NCI-H1694 (cell line): ENCODE measurements at regions not wholly inside any gene's neighbourhood (a gene's known extent, or its start where the extent isn't known, plus 50 kb on each side); places are given as distances from the start of the nearest gene placed in this dataset.

Source experiments
- DNase-seq: peaks from one replicate; lab custom pipeline; 2025; lab: John Stamatoyannopoulos, UW

DNA sequence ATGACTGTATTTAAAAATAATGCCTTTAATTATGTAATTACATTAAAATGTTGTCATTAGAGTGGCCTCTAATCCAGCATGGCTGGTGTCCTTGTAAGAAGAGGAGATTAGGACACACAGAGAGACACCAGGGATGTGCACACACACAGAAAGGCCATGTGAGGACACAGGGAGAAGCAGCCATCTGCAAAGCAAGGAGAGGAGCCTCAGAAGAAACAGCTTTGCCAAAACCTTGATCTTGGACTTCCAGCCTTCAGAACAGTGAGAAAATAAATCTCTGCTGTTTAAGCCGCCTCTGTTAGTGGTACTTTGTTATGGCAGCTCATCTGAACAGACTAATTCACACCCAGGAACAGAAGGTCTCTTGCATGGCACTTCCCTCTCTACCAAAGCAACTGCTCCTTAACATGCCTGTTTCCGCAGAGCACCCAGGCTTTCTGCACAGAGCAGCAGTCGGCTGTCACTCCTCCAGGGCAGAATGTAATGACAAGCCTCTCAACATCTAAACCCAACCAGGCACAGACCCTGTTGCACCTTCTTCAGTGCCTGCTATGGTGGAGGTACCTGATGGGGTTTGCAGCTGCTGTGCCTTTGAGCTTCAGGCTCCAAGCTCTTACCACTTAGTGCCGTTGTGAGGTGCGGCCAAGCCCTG, 377.7 kb downstream of the TDRD15 start:
- DNase-seq: no peak

DNA sequence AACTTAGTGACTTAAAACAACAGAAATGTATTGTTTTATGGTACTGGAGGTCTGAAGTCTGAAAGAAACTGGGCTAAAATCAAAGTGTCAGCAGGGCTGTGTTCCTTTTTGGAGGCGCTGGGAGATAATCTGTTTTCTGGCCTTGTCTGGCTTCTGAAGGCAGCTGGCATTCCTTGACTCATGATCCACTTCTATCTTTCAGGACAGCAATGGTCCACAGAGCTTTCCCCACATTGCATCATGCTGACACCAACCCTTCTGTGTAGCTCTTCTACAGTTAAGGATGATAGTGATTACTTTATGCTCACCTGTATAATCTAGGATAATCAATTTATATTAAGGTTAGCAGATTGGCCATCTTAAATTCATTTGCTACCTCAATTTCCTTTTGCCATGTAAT, 392.1 kb downstream of the TDRD15 start:
- no peak for DNase-seq

DNA sequence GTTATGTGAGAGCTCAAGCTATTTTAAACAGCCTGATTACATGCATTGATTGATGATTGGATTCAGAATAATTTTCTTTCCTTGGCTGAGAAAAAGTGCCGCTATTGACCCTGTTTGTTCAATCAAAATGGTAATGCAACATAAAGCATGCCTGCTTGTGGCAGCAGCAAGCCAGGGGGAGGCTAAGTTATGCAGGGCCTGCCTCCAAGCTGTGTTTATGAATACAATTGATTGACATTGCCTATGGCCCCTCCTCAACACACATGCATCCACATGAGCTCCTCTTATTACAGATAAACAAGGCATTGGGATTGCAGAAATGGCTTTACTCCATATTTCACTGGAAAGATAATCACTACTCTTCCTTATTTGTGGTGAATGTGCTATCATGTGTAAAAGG, 395.6 kb downstream of the TDRD15 start:
- DNase-seq: no peak

DNA sequence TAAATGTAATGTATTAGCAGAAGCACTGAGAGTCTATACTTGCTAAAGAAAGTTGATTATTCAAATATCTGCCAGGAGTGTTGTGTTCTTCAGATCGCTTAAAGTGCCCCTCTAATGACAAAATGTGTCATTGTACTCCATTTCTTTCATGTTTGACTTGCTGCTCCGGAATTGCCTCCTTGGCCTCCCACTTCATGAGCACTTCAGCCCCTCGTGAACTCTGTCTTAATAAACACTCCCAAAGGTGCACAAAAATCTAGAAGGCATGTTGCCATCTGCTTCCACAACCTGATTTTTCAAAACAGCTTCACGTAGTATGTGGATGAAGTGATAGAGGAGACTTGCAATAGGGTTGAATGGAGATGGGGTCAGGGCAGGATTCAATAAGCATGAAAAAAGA, 396.1 kb downstream of the TDRD15 start:
- no peak for DNase-seq

DNA sequence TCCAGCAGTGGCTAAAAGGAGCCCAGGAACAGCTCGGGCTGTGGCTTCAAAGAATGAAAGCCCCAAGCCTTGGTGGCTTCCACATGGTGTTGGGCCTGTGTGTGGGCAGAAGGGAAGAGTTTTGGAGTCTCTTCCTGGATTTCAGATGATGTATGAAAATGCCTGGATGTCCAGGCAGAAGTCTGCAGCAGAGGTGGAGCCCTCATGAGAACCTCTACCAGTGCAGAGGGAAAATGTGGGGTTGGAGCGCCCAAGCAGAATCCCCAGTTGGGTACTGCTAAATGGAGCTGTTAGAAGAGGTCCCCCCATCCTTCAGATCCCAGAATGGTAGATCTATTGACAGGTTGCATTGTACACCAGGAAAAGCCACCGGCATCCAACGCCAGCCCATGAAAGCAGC, 412.1 kb downstream of the TDRD15 start:
- no peak for DNase-seq

DNA sequence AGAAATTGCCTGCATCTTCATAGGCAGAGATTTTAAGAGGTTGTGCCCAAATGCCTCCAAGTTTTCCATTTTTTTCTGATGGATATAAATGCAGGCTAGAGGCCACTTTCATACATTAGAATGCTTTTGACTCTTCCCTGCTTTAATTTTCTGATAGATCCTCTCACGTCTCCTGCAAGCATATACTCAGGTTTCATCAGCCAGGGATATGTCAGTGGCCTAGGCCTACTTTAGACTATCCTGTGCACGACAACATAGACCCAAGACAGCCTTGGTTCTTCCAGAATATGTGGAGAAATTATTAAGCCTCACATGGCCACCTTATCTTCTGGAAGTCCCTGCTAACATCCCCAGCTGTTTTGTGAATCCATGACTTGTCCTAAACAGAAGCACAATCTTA, 415.9 kb downstream of the TDRD15 start:
- no peak for DNase-seq

DNA sequence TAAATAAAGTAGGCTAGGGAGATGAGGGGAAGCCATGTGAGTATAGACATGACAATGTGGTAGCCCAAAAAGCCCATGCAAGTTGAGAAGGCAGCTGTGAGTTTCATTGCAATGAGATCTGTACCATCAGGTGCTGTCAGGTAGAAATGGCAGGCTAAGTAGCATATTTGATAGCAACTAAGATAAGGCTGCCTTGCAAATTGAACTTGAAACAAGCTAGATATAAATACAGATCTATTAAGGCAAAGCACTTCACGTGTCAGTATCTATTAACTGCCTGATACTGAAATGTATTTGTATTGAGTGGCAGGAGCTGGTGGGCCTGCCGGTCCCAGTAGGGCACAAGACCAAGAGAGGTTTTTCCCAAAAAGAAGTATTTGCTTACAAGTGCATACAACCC, 419.9 kb downstream of the TDRD15 start:
- DNase-seq: no peak

DNA sequence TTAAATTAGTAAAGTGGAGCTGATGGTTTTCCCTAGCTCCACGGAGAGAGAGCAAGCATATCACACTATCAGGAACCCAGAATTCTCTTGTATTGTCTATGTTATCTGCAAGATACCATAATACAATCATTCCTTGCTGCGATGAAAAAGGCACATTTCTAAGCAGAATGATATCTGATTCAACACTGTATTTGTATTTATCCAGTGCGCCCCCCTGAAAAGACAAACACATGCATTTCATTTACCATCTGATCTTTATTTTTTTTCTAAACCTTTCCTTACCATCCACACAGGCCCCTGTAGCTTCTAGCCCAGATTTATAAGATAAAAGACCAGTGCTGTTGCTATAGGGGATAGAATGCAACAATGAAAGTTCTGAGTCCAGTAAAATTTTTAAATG, 420.6 kb downstream of the TDRD15 start:
- no peak for DNase-seq

DNA sequence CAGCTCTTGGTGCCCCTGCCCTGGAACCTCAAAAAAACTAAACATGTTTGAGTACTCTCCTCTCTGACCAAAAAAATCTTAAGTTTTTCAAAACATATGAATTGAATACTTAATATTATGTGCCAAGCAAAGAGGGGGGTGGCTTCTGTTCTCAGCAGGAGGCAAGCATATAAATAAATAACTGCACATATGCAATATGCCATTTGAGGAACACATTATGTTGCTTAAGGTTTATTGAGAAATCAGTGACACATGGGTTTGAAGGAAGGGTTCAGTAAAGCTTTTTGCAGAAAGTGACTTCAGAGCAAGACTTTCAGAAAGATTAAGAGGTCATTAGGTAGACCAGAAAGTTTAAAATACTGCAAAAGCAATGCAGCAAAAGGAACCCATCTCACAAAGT, 429.2 kb downstream of the TDRD15 start:
- no peak for DNase-seq

DNA sequence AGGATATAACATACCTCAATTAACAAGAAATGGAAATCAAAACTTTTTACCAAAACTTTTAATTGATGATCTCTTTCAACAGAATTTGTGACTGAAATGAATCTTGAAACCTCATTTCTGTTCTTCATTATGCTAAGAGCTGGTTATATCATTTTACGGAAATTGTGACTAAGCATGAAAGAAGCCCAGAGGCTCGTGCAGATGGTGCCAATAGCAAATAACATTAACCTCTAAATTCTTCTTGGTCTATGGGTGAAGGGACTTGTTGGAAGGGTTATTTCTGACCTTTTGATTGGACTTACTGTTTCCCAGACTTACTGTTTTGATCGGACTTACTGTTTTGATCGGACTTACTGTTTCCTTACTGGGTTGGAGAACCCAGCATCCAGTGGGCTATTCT, 435.6 kb downstream of the TDRD15 start:
- no peak for DNase-seq

DNA sequence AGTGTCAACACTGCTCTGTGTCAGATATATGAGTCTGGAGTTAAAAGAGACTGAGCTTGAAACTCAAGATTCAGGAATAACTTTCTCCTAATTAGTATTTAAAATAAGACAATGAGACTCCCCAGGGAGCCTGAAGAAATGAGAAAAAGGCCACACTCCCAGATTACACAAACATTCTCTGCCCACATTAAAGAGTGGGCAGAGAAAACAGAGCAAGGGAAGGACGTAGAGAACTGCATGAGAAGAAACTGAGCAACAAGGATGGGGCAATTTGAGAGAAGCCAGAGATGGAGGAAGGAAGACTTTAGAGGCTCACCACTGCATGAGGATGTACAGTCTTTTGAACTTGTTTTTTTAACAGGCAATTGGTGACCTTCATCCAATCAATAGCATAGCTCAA, 438.2 kb downstream of the TDRD15 start:
- no peak for DNase-seq

DNA sequence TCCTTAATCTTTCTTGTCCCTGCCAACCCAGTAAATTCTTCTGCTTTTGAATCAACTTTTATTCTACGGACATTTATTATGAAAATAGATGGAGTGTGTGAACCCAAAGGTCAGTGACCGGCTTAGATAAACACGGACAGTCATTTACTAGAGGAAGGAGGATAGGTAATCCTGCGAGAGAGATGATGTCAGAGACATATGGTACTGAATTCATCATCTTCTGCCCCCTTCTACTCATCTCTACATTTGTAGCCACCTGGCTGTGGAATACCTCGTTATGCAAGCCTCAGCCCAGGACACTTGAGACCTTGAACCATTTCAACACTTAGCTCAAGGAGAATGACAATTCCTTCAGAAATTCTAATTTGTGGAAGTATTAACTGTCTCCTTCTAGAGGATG, 443.6 kb downstream of the TDRD15 start:
- DNase-seq: no peak

DNA sequence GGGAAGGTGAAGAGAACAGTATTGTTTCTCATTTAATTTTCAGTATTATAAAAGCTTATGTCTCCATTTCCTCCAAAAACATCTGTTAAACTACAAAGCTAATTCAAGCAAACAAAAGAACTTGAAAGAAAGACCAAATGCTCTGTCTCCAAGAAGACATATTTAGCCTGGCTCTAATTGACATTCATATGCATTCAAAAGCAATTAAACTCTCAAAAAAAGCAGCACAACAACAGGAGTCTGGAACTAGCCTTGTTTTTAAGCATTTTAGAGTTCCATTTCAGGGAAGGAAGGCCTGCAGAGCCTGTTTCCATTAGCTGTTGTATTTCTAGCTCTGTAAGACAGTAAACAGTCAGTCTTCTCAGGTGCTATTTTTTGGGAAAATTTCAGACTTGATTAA, 447.9 kb downstream of the TDRD15 start:
- DNase-seq: no peak

DNA sequence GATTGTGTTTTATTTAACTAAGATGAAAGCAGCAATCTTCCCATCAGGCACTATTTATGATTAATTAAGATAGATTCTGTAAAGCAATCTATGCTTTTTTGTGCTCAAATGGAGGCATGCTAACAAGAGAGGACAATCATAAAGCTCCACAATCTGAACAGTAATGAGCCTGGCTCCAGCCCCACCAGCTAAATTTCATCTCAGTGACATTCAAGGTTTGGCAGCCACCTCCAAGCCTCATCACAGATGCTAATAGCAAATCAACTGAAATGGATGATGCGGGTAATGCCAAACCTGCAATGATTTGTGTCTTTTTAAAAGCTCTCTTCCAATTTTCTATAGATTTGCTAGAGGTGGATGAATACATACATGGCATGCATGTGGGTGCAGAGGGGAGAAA, 456.6 kb downstream of the TDRD15 start:
- DNase-seq: no peak

DNA sequence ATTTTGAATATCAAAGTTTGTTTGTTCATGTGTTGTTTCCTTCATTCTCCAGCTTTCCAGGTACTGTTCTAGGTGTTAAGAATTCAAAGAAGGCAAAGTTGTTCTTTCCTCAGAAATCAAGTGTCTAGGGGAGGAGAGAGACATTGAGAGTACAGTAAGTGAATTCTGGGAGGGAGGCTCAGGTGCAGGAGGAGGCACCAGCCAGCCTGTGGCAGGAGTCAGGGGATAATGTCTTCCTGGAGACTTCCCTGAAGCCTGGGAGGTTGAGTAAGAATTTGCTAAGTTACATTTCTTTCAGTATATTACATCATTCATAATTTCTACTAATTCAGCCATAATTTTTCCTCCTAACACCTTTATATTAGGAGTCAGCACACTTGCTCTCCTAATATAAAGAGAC, 462.1 kb downstream of the TDRD15 start:
- no peak for DNase-seq

DNA sequence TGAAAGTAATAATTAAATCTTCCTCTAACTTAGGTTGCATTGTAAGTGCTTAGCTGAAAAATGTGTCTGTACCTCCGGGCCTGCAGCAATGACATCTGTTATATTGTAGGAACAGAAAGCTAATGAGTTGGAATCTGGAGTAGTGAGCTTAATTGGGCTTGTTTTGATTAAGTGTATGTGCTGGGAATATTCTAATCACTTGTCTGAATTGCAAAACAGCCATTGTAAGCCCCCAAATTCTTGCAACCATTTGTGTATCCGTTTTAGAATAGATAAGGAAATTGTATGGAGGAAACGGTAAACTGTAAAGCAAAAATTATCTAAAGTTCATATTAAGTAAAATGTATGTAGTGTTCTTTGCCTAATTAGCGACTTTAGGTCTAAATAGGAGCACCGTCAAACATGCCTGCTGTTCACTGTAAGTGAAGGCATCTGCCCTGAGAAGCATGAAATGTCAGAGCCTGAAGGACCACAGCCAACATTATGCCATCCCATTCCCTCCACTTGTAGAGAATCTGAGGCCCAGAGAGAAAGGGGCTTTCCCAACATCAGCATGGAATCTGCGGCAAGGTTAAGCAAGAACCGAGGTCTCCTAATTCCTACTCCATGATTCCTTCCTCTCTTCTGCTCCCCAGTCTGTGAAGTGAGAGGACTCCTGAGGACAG, 466.4 kb downstream of the TDRD15 start:
- peak; percentile 37 for DNase-seq

DNA sequence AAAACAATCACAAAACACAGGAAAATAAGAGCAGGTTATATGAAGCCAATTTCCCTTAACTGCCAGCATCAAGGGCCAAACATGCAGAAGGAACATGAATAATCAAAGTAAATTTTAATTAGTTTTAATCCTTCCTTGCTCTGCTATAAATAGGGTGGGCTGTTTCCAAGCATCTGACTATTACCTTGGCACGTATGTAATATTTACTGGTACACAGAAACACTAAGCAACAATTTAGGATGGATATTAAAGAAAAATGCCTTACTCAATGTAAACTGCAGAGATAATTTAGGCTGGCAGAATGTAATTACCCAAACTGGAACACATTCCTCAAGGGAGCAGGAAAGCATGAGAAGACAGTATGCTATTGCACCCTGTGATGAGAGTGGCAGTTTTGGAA, 468.2 kb downstream of the TDRD15 start:
- DNase-seq: no peak

DNA sequence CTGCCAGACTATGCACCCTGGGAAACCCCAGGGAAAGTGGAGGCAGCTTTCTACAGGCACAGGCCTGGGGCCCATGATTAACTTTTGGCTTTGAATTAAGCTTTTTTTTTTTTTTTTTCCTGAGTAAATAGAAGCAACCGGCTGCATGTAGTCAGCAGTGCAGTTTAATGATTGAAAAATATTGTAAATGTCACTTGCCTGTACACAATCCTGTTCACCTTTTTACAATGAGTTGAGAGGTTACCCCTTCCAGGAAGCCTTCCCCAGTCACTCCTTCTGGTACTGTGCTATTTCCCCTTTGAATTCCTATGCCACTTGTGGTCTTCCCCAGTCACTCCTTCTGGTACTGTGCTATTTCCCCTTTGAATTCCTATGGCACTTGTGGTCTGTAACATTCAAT, 475.6 kb downstream of the TDRD15 start:
- DNase-seq: no peak

DNA sequence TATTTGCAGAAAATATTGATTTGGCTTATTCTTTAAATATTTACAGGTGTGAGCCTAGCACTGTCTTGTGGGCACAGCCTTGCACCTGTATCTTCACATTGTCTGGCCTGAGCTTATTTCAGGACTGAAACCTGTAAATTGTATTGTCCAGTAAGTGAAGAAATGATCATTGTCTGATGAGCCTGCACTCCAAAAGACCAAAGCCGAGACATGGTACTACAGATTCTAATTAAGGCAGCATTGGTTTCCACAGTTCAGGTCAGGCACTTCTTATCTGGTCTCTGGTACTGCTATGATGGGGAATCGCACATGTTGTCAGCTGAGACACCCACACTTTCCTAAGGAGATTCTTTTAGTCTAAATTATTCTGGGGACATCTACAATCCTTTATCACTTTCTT, 479.0 kb downstream of the TDRD15 start:
- DNase-seq: no peak

DNA sequence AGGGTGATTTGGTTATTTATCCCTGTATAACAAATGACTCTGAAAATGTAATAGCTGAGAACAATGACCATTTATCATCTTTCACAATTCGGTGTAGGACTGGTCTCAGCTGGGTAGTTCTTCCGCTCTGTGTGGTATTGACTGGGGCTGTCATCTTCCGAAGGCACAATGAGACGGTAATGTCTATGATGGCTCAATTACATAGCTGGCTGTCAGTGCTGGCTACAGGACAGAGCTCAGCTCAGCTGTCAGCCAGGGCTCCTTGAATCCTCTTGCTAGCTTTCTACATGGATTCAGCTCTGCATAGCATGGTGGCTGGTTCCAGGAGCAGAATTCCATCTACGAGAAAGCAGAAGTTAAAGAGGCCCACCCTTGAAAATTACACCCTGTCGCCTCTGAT, 483.8 kb downstream of the TDRD15 start:
- DNase-seq: no peak

DNA sequence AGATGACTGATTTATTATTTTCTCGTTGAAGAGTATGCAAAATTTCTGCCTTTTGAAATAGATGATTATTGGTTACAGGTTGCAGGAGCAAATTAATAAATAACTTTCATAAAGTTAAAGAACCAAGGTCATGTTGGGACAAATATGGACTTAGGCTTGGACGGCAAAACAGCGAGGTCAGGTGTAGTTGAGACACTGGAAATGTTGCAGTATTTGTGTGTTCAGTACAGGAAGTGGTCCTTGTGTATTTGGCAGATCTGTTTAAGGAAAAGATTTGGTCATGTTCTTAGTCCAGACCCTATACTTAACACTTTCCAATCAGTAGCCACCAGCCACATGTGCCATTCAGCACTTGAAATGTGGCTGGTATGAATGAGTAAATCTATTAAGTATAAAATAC, 486.5 kb downstream of the TDRD15 start:
- DNase-seq: no peak

DNA sequence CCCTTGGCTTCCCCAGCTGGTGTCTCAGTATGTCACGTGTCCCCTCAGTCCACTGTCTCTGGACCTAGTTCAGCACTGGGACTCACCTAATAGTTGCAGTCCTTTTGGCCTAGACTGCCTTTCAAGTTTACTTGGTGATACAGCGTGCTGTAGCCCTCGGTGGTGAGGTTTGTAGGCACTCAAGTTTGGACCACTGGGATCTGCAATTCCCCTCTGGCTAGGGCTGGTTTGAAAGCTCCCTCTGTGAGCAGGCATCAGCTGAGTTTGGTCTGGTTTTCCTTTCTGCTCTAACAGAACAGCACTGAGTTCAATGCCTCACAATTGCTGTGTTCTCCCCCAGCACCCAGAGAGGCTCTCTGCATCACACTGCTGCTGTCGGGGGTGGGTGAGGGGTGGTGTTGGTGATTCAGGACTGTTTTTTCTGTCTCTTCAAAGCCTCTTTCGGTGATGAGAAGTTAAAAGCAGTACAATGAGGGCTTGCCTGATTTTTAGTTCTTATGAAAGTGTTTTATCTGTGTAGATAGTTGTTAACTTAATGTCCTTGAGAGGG, 494.2 kb downstream of the TDRD15 start:
- DNase-seq: no peak

DNA sequence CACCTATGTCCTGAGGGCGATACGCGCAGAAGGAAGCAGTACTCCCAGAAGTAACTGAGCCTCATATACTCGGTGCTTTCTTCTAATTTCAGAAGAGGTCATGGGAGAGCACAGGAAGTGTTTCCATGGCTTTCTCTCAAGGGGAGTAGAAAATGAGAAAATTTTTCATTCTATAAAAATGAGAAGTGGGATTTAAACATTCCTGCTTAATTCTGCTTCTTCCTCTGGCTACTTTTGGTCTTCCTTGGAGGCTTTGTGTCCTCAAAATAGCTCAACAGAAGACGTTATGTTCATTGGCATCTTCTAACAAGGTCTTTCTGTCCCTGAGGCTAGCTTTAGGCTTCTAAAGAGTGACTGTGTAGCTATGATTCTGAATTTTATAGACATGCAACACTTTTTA, 497.0 kb downstream of the TDRD15 start:
- no peak for DNase-seq

DNA sequence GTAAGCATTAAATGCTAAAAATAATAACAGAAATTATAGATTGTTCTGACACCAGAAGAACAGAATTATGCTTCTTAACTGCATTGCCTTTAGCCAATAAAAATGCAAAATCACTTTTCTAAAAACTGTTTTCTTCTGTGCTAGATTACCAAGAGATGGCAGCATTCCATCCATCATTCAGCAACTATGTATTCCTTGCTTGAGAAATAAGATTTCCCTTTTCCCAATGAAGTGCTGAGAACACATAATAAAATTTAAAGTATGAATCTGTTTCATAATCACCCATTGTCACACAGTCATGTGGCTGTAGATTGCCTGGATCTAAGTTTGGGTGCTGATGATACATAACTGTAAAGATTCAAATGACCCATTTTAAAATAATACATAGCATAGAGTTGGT, 504.2 kb downstream of the TDRD15 start:
- no peak for DNase-seq
